AG04450 (cell line): ENCODE measurements at regions not wholly inside any gene's neighbourhood (a gene's known extent, or its start where the extent isn't known, plus 50 kb on each side); places are given as distances from the start of the nearest gene placed in this dataset.

Experiments used
- CTCF ChIA-PET: fragments of 300-600, 350-600 bp; formaldehyde crosslinking; extraction: SDS; loops from one replicate; lab custom pipeline; 2022; ENCODE audit warnings: antibody characterized with exemption, inconsistent platforms; lab: Charles Lee
- POLR2A ChIA-PET: fragments of 350-600 bp; formaldehyde crosslinking; extraction: SDS; loops from one replicate; lab custom pipeline; 2021; ENCODE audit warnings: antibody characterized with exemption, inconsistent platforms; lab: Yijun Ruan, JAX
- DNase-seq: peaks from one replicate; pipeline ENCODE4 v3.0.0-alpha.2; 2011; ENCODE audit warnings: low read depth, low spot score
- H3K27ac ChIP-seq: one replicate; pipeline ENCODE4 v1.5.1; 2012; ENCODE audit warnings: low read depth, low read length, control low read depth
- H3K27me3 ChIP-seq: one replicate; pipeline ENCODE4 v1.6.0; 2012; ENCODE audit warnings: low read length; ENCODE audit not compliant: control insufficient read depth, insufficient read depth
- H3K4me3 ChIP-seq: 2 replicates; pipeline ENCODE4 v1.5.1; 2011; ENCODE audit warnings: mild to moderate bottlenecking, low read depth, low read length, control low read depth
- H3K9me3 ChIP-seq: 2 replicates; pipeline ENCODE4 v1.5.1; 2012; ENCODE audit warnings: low read length; ENCODE audit not compliant: control insufficient read depth, insufficient read depth
- CTCF ChIP-seq: IDR thresholded peaks from 2 replicates; pipeline ENCODE4 v1.5.1; 2011; ENCODE audit warnings: low read depth, low read length, control low read depth, inconsistent platforms

DNA sequence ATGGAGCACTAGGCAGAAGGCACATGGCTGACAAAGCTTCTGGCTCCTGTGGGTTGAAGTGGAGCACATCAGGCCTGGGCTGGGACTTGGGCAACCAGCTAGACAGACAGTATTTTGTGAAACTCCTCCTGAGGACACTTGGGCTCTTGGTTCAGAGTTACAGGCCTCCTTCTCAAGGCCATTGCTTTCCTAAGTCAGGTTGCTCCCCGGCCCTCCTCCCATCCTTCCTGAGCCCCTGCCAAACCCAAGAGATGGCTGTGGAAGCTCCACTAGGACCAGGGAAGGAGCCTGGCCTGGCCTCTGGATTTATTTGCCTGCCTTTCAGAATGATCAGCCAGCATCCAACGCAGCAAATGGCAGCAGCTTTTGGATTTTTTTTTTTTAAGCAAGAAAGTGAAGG, 56.3 kb downstream of the MAGEF1 start:
- no peak overlapping the region for H3K4me3 ChIP-seq
- ChIA-PET POLR2A (no interaction called here), CTCF (interaction anchor here (1.2 kb wide), 1 partner anchor 123 kb away, joined by 4 read pairs; no protein-coding TSS in a partner anchor)
- TF ChIP-seq CTCF = no peak
- DNase-seq = no peak
- H3K9me3 ChIP-seq = no peaks in the 10 kb centered on the region
- H3K27me3 ChIP-seq = peaks cover 13% of the 10 kb centered on the region
- H3K27ac ChIP-seq = no peak overlapping the region

- Histone ChIP-seq H3K4me3 (no peak overlapping the region), H3K27ac (no peak overlapping the region), H3K9me3 (no peaks in the 10 kb centered on the region), H3K27me3 (peaks cover 13% of the 10 kb centered on the region)
- ChIA-PET POLR2A (no interaction called here), CTCF (no interaction called here)
- TF ChIP-seq CTCF = no peak
- DNase-seq = no peak
Measured at GRCh38 chr3:184654375-184654774, 57.5 kb downstream of the MAGEF1 start.

DNA sequence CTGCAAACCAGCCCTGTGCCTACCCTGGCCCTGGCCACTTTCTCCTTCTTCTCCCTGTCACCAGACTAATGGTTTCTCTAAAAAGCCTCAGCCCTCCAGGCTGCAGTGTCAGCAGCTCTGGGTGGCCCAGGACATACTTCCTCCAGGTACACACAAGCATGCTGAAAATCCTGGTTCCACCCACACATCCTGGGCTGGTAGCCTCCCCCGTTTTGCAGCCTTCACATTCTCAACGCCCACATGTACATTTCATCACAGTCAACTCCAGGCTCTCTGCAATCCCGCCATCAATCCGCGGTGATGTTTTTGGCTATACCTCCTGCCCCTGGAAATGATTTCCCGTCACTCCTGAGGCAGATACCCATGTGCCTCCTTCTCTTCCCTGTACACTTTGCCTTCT, 59.4 kb downstream of the MAGEF1 start:
- Histone ChIP-seq H3K4me3 (no peak overlapping the region), H3K9me3 (no peaks in the 10 kb centered on the region), H3K27ac (no peak overlapping the region), H3K27me3 (peaks cover 11% of the 10 kb centered on the region)
- POLR2A ChIA-PET = no interaction called here
- CTCF ChIA-PET = no interaction called here
- TF ChIP-seq CTCF = no peak
- no peak for DNase-seq

DNA sequence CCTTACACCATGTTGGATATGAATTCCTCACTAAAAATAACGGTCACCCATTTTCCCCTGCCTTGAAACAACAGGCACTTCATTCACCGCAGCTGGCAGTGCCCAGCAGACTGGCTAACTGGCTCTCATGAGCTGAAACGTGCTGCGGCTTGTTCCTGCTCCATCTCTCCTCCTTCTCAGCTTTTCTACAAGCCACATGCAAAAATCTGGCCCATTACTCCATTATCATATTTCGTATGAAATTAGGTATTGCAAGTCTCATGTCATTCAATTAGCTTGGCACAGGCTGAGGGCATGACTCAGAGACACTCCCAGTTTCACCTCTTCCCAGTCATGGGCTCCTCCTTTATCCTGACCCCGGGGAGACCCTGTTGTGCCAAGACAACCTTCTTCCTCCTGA, 60.0 kb downstream of the MAGEF1 start:
- ChIA-PET CTCF (no interaction called here), POLR2A (no interaction called here)
- Histone ChIP-seq H3K27me3 (peaks cover 11% of the 10 kb centered on the region), H3K4me3 (no peak overlapping the region), H3K27ac (no peak overlapping the region), H3K9me3 (no peaks in the 10 kb centered on the region)
- TF ChIP-seq CTCF = no peak
- no peak for DNase-seq

GRCh38 chr3:184648636-184649035, 63.2 kb downstream of the MAGEF1 start:
- ChIA-PET POLR2A (no interaction called here), CTCF (no interaction called here)
- Histone ChIP-seq H3K27me3 (peaks cover 14% of the 10 kb centered on the region), H3K4me3 (no peak overlapping the region), H3K9me3 (no peaks in the 10 kb centered on the region), H3K27ac (no peak overlapping the region)
- DNase-seq = no peak
- no peak for TF ChIP-seq CTCF
